Keratinocyte (primary cell): ENCODE measurements at regions not wholly inside any gene's neighbourhood (a gene's known extent, or its start where the extent isn't known, plus 50 kb on each side); places are given as distances from the start of the nearest gene placed in this dataset.

ENCODE experiments used
- DNase-seq: peaks from one replicate; pipeline ENCODE4 v3.0.0-alpha.2; 2011; ENCODE audit warnings: low read depth, missing footprints, low spot score
- FAIRE-seq: peaks from 2 replicates; lab custom pipeline; 2011; peaks lifted over from hg19 to GRCh38; lab: Jason Lieb, UNC
- H2AFZ ChIP-seq: 2 replicates; pipeline ENCODE4 v1.6.0; 2012; ENCODE audit warnings: low read length, control low read depth, inconsistent platforms; ENCODE audit not compliant: control insufficient read depth
- H3K27ac ChIP-seq: 2 replicates; pipeline ENCODE4 v1.5.1; 2011; ENCODE audit warnings: low read length; ENCODE audit not compliant: control insufficient read depth, insufficient read depth
- H3K27me3 ChIP-seq: 3 replicates; pipeline ENCODE4 v1.6.0; 2011; ENCODE audit warnings: low read length; ENCODE audit not compliant: control insufficient read depth, insufficient read depth; ENCODE audit errors: extremely low read depth
- H3K36me3 ChIP-seq, 2 experiments: 2 replicates in 1 of 2; 3 replicates in 1 of 2; pipeline ENCODE4 v1.5.1; 2011; ENCODE audit warnings: low read length in 2 of 2, mild to moderate bottlenecking in 1 of 2; ENCODE audit not compliant: control insufficient read depth in 2 of 2, insufficient read depth in 2 of 2; ENCODE audit errors: extremely low read depth in 1 of 2
- H3K4me1 ChIP-seq: 3 replicates; pipeline ENCODE4 v1.5.1; 2011; ENCODE audit warnings: low read length; ENCODE audit not compliant: control insufficient read depth, insufficient read depth; ENCODE audit errors: extremely low read depth
- H3K4me2 ChIP-seq: 3 replicates; pipeline ENCODE4 v1.6.0; 2011; ENCODE audit warnings: low read depth, low read length; ENCODE audit not compliant: control insufficient read depth, insufficient read depth; ENCODE audit errors: extremely low read depth
- H3K4me3 ChIP-seq, 3 experiments: fragments of 200-600 bp in 1 of 3; sonication (generic) in 1 of 3; 2 replicates in 2 of 3; 3 replicates in 1 of 3; pipeline ENCODE4 v1.5.1; 2011 to 2016; ENCODE audit warnings: low read length in 3 of 3, mild to moderate bottlenecking in 3 of 3, control low read depth in 2 of 3, inconsistent platforms in 1 of 3, low read depth in 1 of 3, mixed read lengths in 1 of 3, mixed run types in 1 of 3, moderate library complexity in 1 of 3; ENCODE audit not compliant: control insufficient read depth in 2 of 3, insufficient read depth in 2 of 3; ENCODE audit errors: extremely low read depth in 1 of 3
- H3K79me2 ChIP-seq: 2 replicates; pipeline ENCODE4 v1.6.0; 2012; ENCODE audit warnings: low read length; ENCODE audit not compliant: control insufficient read depth, insufficient read depth
- H3K9ac ChIP-seq: 3 replicates; pipeline ENCODE4 v1.6.0; 2011; ENCODE audit warnings: low read length; ENCODE audit not compliant: control insufficient read depth, insufficient read depth; ENCODE audit errors: extremely low read depth
- H3K9me1 ChIP-seq: 3 replicates; pipeline ENCODE4 v1.6.0; 2011; ENCODE audit warnings: low read length; ENCODE audit not compliant: control insufficient read depth, insufficient read depth; ENCODE audit errors: extremely low read depth
- H3K9me3 ChIP-seq: 2 replicates; pipeline ENCODE4 v1.5.1; 2012; ENCODE audit warnings: low read depth, low read length; ENCODE audit not compliant: control insufficient read depth
- H4K20me1 ChIP-seq: 3 replicates; pipeline ENCODE4 v1.6.0; 2011; ENCODE audit warnings: low read length; ENCODE audit not compliant: control insufficient read depth, insufficient read depth; ENCODE audit errors: extremely low read depth
- EZH2 ChIP-seq: IDR thresholded peaks from one replicate; pipeline ENCODE4 v1.6.1; 2012; ENCODE audit warnings: inconsistent platforms, mild to moderate bottlenecking, low read length, moderate library complexity
- dilution Hi-C: fragments of 300-500 bp; cut with MboI; formaldehyde crosslinking; loops from one replicate; pipeline ENCODE4 v1.7.0; 2020; ENCODE audit warnings: low sequenced_read_pairs; ENCODE audit not compliant: extremely low pct_ligation_motif_present
- TF ChIP-seq, protein P1 (sequence below), 3 experiments: IDR thresholded peaks in 1 of 3; conservative IDR thresholded peaks in 1 of 3; optimal IDR thresholded peaks in 1 of 3; 2 replicates in 2 of 3; 3 replicates in 1 of 3; pipeline versions ENCODE3 to v1.5.1; 2011; ENCODE audit warnings: low read length in 3 of 3, mild to moderate bottlenecking in 3 of 3, moderate library complexity in 2 of 3, control low read depth in 1 of 3, inconsistent platforms in 1 of 3; ENCODE audit not compliant: insufficient read depth in 2 of 3; ENCODE audit errors: extremely low read depth in 1 of 3

DNA sequence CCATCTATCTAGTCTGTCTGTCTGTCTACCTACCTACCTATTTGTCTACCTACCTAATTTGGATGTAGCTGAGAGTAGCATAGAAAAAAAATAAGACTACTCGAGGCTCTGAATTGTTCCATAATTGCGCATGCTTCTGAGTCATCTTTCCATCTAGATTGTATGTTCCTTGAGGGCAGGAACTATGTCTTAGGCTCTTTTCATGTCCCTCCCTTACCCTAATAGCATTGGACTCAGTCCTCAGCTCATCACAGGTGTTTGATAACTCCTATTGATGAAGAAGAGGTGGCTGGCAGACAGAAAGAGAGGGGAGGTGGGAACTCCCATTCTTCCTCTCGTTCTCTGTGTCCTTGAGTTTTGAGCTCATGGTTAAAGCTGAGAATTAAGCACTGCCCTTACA, 263.7 kb downstream of the TTC6 start:
- Histone ChIP-seq H3K9me3 (no peaks in the 10 kb centered on the region), H3K36me3 (no peaks in the 10 kb centered on the region), H3K4me3 (no peak overlapping the region), H2AFZ (no peak overlapping the region), H3K79me2 (no peaks in the 10 kb centered on the region), H3K9me1 (no peaks in the 10 kb centered on the region), H3K4me2 (no peak overlapping the region), H3K27ac (no peak overlapping the region), H4K20me1 (no peaks in the 10 kb centered on the region), H3K4me1 (no peaks in the 10 kb centered on the region), H3K27me3 (no peaks in the 10 kb centered on the region), H3K9ac (no peak overlapping the region)
- dilution Hi-C loops, result no loop called here
- TF ChIP-seq, protein P1, sequence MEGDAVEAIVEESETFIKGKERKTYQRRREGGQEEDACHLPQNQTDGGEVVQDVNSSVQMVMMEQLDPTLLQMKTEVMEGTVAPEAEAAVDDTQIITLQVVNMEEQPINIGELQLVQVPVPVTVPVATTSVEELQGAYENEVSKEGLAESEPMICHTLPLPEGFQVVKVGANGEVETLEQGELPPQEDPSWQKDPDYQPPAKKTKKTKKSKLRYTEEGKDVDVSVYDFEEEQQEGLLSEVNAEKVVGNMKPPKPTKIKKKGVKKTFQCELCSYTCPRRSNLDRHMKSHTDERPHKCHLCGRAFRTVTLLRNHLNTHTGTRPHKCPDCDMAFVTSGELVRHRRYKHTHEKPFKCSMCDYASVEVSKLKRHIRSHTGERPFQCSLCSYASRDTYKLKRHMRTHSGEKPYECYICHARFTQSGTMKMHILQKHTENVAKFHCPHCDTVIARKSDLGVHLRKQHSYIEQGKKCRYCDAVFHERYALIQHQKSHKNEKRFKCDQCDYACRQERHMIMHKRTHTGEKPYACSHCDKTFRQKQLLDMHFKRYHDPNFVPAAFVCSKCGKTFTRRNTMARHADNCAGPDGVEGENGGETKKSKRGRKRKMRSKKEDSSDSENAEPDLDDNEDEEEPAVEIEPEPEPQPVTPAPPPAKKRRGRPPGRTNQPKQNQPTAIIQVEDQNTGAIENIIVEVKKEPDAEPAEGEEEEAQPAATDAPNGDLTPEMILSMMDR (optimal IDR thresholded peaks at IDR 0.05 in 1 of 3, IDR thresholded peaks at IDR 0.05 in 1 of 3, conservative IDR thresholded peaks at IDR 0.05 in 1 of 3; ENCODE audit: extremely low read depth in 1 of 3, insufficient read depth in 2 of 3, low read length in 3 of 3), result no peak
- TF ChIP-seq EZH2, result no peak
- DNase-seq, result no peak
- no peak for FAIRE-seq

DNA sequence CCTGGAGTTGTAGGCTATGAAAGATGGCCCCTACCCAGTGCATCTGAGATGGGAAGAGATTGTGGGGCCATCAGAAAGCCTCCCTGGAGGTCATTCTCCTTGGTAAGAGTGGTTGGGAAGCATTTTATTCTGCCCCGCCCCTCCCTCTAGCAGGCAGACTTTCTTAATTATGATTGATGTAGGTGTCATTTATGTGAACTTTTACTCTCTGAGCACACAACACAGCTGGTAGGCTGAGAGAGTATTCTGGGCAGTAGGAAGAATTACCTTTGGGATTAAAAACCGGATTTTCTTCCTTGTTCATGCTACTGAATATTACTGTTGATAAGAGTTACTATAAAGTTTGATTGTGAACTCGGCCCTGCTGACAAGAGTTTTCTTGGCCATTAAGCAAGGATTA, 266.8 kb downstream of the TTC6 start:
- dilution Hi-C loops, result no loop called here
- no peak overlapping the region for H2AFZ ChIP-seq
- H3K4me3 ChIP-seq, result no peak overlapping the region
- no peak overlapping the region for H3K9ac ChIP-seq
- DNase-seq (no peak), FAIRE-seq (no peak)
- H3K36me3 ChIP-seq, result no peaks in the 10 kb centered on the region
- no peaks in the 10 kb centered on the region for H3K27me3 ChIP-seq
- no peaks in the 10 kb centered on the region for H4K20me1 ChIP-seq
- TF ChIP-seq EZH2, result no peak
- TF ChIP-seq, protein P1 (optimal IDR thresholded peaks at IDR 0.05 in 1 of 3, IDR thresholded peaks at IDR 0.05 in 1 of 3, conservative IDR thresholded peaks at IDR 0.05 in 1 of 3; ENCODE audit: extremely low read depth in 1 of 3, insufficient read depth in 2 of 3, low read length in 3 of 3), result no peak
- H3K79me2 ChIP-seq, result no peaks in the 10 kb centered on the region
- no peaks in the 10 kb centered on the region for H3K9me3 ChIP-seq
- H3K4me2 ChIP-seq, result no peak overlapping the region
- H3K4me1 ChIP-seq, result peaks cover 8% of the 10 kb centered on the region
- no peaks in the 10 kb centered on the region for H3K9me1 ChIP-seq
- H3K27ac ChIP-seq, result no peak overlapping the region
